OCI-LY1 (cell line): ENCODE measurements at regions not wholly inside any gene's neighbourhood (a gene's known extent, or its start where the extent isn't known, plus 50 kb on each side); places are given as distances from the start of the nearest gene placed in this dataset.

Experiments
- H2AFZ ChIP-seq: fragments of 200-600 bp; sonication (generic), shearing (Covaris generic); 2 replicates; pipeline ENCODE4 v1.6.0; 2014; ENCODE audit warnings: antibody characterized with exemption, mild to moderate bottlenecking, low read length
- H3F3A ChIP-seq: fragments of 200-600 bp; sonication (generic), shearing (Covaris generic); 2 replicates; pipeline ENCODE4 v1.6.0; 2014; ENCODE audit warnings: mild to moderate bottlenecking, antibody characterized with exemption, low read length, moderate library complexity; ENCODE audit not compliant: insufficient read depth
- H3K27ac ChIP-seq: fragments of 200-600 bp; sonication (generic); 2 replicates; pipeline ENCODE4 v1.5.1; 2014; ENCODE audit warnings: low read length, mixed run types, mild to moderate bottlenecking, low read depth; ENCODE audit not compliant: poor library complexity, severe bottlenecking
- H3K27me3 ChIP-seq: fragments of 200-600 bp; sonication (generic); 2 replicates; pipeline ENCODE4 v1.6.0; 2014; ENCODE audit warnings: antibody characterized with exemption, mild to moderate bottlenecking, low read length, moderate library complexity; ENCODE audit not compliant: insufficient read depth
- H3K36me3 ChIP-seq: fragments of 200-600 bp; sonication (generic); 2 replicates; pipeline ENCODE4 v1.6.1; 2014; ENCODE audit warnings: mild to moderate bottlenecking, antibody characterized with exemption, low read length, moderate library complexity, mixed read lengths; ENCODE audit not compliant: insufficient read depth
- H3K4me1 ChIP-seq: fragments of 200-600 bp; sonication (generic); 2 replicates; pipeline ENCODE4 v1.5.1; 2014; ENCODE audit warnings: mild to moderate bottlenecking, low read length, moderate library complexity; ENCODE audit not compliant: insufficient read depth, severe bottlenecking
- H3K4me2 ChIP-seq: fragments of 200-600 bp; sonication (generic), shearing (Covaris generic); 2 replicates; pipeline ENCODE4 v1.6.1; 2014; ENCODE audit warnings: low read length
- H3K4me3 ChIP-seq: fragments of 200-600 bp; sonication (generic); 2 replicates; pipeline ENCODE4 v1.5.1; 2014; ENCODE audit warnings: low read length, low read depth, mild to moderate bottlenecking, mixed read lengths; ENCODE audit not compliant: poor library complexity, severe bottlenecking
- H3K79me2 ChIP-seq: fragments of 200-600 bp; shearing (Covaris generic); 2 replicates; pipeline ENCODE4 v1.6.1; 2016; ENCODE audit warnings: mixed run types, low read length, mixed read lengths; ENCODE audit not compliant: insufficient read depth
- H3K9ac ChIP-seq: fragments of 200-600 bp; sonication (generic), shearing (Covaris generic); 2 replicates; pipeline ENCODE4 v1.6.1; 2014; ENCODE audit warnings: mild to moderate bottlenecking, low read length, mixed read lengths
- H3K9me2 ChIP-seq: fragments of 200-600 bp; sonication (generic), shearing (Covaris generic); 2 replicates; pipeline ENCODE4 v1.6.1; 2014; ENCODE audit warnings: low read depth, mild to moderate bottlenecking, low read length, mixed read lengths
- H3K9me3 ChIP-seq: fragments of 200-600 bp; shearing (Covaris generic); 2 replicates; pipeline ENCODE4 v1.6.1; 2014; ENCODE audit warnings: low read length, mixed read lengths
- H4K20me1 ChIP-seq: fragments of 200-600 bp; sonication (generic), shearing (Covaris generic); 2 replicates; pipeline ENCODE4 v1.6.0; 2016; ENCODE audit warnings: mild to moderate bottlenecking, low read length; ENCODE audit not compliant: insufficient read depth
- CTCF ChIP-seq: fragments of 200-600 bp; sonication (generic), shearing (Covaris generic); IDR thresholded peaks from 2 replicates; pipeline ENCODE4 v1.5.1; 2017; ENCODE audit warnings: mild to moderate bottlenecking, antibody characterized with exemption, low read length, moderate library complexity, mixed read lengths
- EZH2 ChIP-seq: fragments of 200-600 bp; sonication (generic), shearing (Covaris generic); IDR thresholded peaks from 2 replicates; pipeline ENCODE4 v1.8.0; 2017; ENCODE audit warnings: borderline replicate concordance, mixed run types, mild to moderate bottlenecking, antibody characterized with exemption, low read length, moderate library complexity, mixed read lengths

GRCh38 chr3:146969356-146969755, 364.2 kb upstream of the PLSCR5 start:
- no peak overlapping the region for H3K4me2 ChIP-seq
- H3K9ac ChIP-seq: no peak overlapping the region
- TF ChIP-seq CTCF (no peak), EZH2 (no peak)
- no peaks in the 10 kb centered on the region for H3K36me3 ChIP-seq
- no peaks in the 10 kb centered on the region for H3K79me2 ChIP-seq
- H3K9me3 ChIP-seq: no peaks in the 10 kb centered on the region
- no peak overlapping the region for H2AFZ ChIP-seq
- H3K4me1 ChIP-seq: no peaks in the 10 kb centered on the region
- no peaks in the 10 kb centered on the region for H3K27me3 ChIP-seq
- H3F3A ChIP-seq: no peaks in the 10 kb centered on the region
- H4K20me1 ChIP-seq: no peaks in the 10 kb centered on the region
- H3K4me3 ChIP-seq: no peak overlapping the region
- H3K27ac ChIP-seq: no peak overlapping the region
- no peaks in the 10 kb centered on the region for H3K9me2 ChIP-seq

- TF ChIP-seq EZH2: no peak
- TF ChIP-seq CTCF: no peak
- no peaks in the 10 kb centered on the region for H3F3A ChIP-seq
- no peaks in the 10 kb centered on the region for H3K36me3 ChIP-seq
- no peaks in the 10 kb centered on the region for H3K79me2 ChIP-seq
- H3K4me1 ChIP-seq: no peaks in the 10 kb centered on the region
- H3K4me3 ChIP-seq: no peak overlapping the region
- no peak overlapping the region for H3K9ac ChIP-seq
- no peaks in the 10 kb centered on the region for H3K27me3 ChIP-seq
- no peaks in the 10 kb centered on the region for H3K9me2 ChIP-seq
- H3K9me3 ChIP-seq: no peaks in the 10 kb centered on the region
- H4K20me1 ChIP-seq: no peaks in the 10 kb centered on the region
- no peak overlapping the region for H3K4me2 ChIP-seq
- H3K27ac ChIP-seq: no peak overlapping the region
- no peak overlapping the region for H2AFZ ChIP-seq
Observed at GRCh38 chr3:146968204-146968651, 363.1 kb upstream of the PLSCR5 start.

- H3K27ac ChIP-seq: no peak overlapping the region
- H3K36me3 ChIP-seq: no peaks in the 10 kb centered on the region
- H3K9me2 ChIP-seq: no peaks in the 10 kb centered on the region
- H3K9ac ChIP-seq: no peak overlapping the region
- no peaks in the 10 kb centered on the region for H3K27me3 ChIP-seq
- H3F3A ChIP-seq: no peaks in the 10 kb centered on the region
- no peaks in the 10 kb centered on the region for H3K79me2 ChIP-seq
- H4K20me1 ChIP-seq: no peaks in the 10 kb centered on the region
- no peak for TF ChIP-seq EZH2
- TF ChIP-seq CTCF: no peak
- no peaks in the 10 kb centered on the region for H3K9me3 ChIP-seq
- no peak overlapping the region for H3K4me3 ChIP-seq
- no peaks in the 10 kb centered on the region for H3K4me1 ChIP-seq
- H2AFZ ChIP-seq: no peak overlapping the region
- no peak overlapping the region for H3K4me2 ChIP-seq
Observed at GRCh38 chr3:146967783-146968182, 362.6 kb upstream of the PLSCR5 start.
